ENCODE measurements at regions not wholly inside any gene's neighbourhood (a gene's known extent, or its start where the extent isn't known, plus 50 kb on each side); places are given as distances from the start of the nearest gene placed in this dataset.

DNA sequence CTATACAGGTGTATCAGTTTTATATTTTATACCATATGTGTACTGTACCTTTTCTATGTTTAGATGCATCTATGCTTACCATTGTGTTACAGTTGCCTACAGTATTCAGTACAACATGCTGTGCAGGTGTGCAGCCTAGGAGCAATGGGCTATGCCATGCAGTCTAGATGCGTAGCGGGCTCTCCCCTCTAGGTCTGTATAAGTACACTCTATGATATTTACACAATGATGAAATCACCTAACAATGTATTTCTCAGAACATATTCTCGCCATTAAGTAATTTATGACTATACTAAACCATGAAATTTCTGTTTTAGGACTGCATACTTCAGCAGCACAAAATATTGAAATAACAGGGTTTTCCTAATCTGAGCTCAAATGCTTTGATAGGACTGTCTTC, 179.6 kb downstream of the RFC3 start:
- TF ChIP-seq, protein P1, sequence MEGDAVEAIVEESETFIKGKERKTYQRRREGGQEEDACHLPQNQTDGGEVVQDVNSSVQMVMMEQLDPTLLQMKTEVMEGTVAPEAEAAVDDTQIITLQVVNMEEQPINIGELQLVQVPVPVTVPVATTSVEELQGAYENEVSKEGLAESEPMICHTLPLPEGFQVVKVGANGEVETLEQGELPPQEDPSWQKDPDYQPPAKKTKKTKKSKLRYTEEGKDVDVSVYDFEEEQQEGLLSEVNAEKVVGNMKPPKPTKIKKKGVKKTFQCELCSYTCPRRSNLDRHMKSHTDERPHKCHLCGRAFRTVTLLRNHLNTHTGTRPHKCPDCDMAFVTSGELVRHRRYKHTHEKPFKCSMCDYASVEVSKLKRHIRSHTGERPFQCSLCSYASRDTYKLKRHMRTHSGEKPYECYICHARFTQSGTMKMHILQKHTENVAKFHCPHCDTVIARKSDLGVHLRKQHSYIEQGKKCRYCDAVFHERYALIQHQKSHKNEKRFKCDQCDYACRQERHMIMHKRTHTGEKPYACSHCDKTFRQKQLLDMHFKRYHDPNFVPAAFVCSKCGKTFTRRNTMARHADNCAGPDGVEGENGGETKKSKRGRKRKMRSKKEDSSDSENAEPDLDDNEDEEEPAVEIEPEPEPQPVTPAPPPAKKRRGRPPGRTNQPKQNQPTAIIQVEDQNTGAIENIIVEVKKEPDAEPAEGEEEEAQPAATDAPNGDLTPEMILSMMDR (IDR thresholded peaks at IDR 0.05) = no peak
- no peak for TF ChIP-seq EZH2 (IDR thresholded peaks at IDR 0.05; ENCODE audit: borderline replicate concordance, insufficient read depth, low read depth, low read length, poor library complexity, severe bottlenecking)
